Retinal pigment epithelial cell (primary cell): ENCODE measurements at regions not wholly inside any gene's neighbourhood (a gene's known extent, or its start where the extent isn't known, plus 50 kb on each side); places are given as distances from the start of the nearest gene placed in this dataset.
"Not testable (repeated sequence)": the region's sequence is repeated elsewhere in the genome, so short reads cannot be mapped to it uniquely, and the experiment has no call there.

Source experiments
- DNase-seq: peaks from one replicate; pipeline ENCODE4 v3.0.0-alpha.2; 2010; ENCODE audit warnings: low read depth
- H3K4me3 ChIP-seq: 2 replicates; pipeline ENCODE4 v1.5.1; 2011; ENCODE audit warnings: mild to moderate bottlenecking, low read length, control low read depth, moderate library complexity
- TF ChIP-seq, protein P1 (sequence below): conservative IDR thresholded peaks from 2 replicates; pipeline ENCODE4 v1.5.1; 2011; ENCODE audit warnings: low read depth, low read length, control low read depth, inconsistent platforms

DNA sequence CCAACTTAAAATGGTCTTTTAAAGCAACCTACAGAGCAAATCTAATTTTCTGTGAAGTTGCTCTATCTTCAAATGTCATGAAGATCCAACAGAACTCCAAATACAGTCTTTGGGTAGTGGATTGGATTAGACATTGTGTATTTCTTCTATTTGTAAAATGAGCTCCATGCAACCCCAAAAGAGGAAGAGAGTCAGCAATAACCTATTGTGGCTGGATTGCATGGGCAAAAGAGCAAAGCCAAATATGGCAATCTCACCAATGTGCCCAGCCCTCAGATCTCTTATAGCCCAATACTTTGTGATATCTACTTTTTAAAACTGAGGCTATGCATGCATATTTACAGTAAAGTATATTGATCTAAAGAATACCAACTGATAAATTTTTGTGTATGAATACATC, 146.3 kb downstream of the TXNL1 start:
- no peak overlapping the region for H3K4me3 ChIP-seq
- TF ChIP-seq, protein P1, sequence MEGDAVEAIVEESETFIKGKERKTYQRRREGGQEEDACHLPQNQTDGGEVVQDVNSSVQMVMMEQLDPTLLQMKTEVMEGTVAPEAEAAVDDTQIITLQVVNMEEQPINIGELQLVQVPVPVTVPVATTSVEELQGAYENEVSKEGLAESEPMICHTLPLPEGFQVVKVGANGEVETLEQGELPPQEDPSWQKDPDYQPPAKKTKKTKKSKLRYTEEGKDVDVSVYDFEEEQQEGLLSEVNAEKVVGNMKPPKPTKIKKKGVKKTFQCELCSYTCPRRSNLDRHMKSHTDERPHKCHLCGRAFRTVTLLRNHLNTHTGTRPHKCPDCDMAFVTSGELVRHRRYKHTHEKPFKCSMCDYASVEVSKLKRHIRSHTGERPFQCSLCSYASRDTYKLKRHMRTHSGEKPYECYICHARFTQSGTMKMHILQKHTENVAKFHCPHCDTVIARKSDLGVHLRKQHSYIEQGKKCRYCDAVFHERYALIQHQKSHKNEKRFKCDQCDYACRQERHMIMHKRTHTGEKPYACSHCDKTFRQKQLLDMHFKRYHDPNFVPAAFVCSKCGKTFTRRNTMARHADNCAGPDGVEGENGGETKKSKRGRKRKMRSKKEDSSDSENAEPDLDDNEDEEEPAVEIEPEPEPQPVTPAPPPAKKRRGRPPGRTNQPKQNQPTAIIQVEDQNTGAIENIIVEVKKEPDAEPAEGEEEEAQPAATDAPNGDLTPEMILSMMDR = no peak
- no peak for DNase-seq

DNA sequence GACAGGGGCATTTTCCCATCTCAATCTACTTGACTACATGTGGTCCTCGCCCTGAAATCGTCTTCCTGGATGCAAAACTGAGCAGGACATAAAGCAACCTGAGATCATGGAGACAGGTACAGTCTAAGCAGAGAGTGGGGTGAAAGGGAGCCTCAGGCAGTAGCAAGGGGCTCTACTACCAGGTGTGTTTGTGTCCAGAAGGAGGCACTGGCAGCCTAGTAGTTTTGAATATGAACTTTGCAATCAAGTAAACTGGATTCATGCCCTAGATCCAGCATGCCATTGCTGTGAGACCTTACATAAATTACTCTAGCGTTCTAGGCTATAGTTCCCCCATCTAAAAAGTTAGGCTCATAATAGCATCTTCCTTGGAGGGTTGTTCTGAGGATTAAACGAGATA, 147.4 kb downstream of the TXNL1 start:
- TF ChIP-seq, protein P1 = no peak
- no peak overlapping the region for H3K4me3 ChIP-seq
- no peak for DNase-seq

DNA sequence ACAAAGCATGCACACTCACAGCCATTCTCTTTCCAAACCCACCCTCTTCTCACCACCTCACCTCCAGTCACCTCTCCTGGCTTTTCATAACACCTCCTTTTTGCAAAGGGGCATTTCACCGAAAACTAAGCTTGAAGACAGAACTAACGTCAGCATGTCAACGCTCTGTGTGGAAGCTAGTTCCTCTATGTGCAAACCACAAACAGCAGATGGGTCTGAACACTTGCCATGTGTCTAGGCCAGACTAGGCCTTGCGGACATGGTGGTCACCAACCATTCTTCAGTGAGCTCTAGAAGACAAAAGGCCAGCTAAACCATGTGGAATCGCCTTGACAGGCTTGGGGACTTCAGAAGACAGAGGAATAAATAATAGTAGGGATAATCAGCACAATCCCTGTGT, 148.5 kb downstream of the TXNL1 start:
- H3K4me3 ChIP-seq = no peak overlapping the region
- no peak for DNase-seq
- TF ChIP-seq, protein P1 = no peak

DNA sequence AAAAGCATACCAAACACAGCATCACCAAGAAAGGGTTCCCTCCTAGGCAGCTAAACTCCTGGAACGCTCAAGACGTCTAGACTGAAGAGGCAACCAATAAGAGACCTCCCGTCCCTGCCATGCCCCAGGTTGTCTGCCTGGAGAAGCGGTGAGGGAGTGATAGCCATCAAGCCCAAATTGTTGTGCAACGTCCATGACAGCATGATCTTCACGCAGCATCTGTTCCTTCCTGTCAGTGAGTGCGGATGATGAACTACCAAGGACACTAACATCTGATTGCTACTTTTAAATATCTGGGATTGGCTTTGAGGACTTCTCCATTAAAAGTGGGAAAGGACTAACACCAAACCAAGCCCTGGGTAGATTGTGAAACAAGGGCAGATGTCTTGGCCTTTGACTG, 149.7 kb downstream of the TXNL1 start:
- no peak for DNase-seq
- H3K4me3 ChIP-seq = no peak overlapping the region
- TF ChIP-seq, protein P1 = no peak

DNA sequence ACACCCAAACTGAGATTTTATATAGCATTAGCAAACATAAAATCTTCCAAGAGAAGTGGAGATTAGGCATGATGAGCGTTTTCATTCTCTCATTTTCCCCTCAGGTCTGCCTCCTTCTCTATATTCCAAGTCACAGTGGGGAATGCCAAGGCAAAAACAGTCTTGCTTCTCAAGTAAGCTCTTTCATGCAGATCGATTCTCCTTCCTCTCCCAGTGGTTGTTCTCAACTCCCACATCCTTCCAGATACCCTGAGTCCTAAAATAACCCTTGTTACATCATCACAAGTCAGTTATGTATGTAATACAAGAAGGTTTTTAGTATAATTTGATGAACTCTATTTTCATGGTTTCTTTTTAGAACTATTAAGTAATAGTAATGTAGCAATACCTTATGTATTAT, 150.6 kb downstream of the TXNL1 start:
- TF ChIP-seq, protein P1 = no peak
- DNase-seq = no peak
- no peak overlapping the region for H3K4me3 ChIP-seq

DNA sequence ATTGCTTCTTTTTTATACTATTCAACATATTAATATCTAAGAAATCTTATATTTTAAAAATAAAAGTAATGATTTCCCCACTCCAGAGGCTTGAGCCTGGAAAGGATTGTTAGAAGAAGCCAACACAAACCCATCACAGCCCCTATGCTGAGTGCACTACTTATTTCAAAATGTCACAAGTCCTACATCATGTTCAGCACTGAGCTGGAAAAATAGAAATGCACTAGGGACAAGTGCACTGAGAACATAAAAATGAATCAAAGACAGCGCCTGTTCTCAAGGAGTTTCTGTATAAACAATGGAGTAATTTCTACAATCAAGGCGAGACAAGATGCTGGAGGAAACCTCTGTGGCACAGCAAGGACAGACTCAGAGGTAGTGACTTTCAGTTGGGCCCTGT, 155.0 kb downstream of the TXNL1 start:
- H3K4me3 ChIP-seq = no peak overlapping the region
- TF ChIP-seq, protein P1 = no peak
- no peak for DNase-seq

DNA sequence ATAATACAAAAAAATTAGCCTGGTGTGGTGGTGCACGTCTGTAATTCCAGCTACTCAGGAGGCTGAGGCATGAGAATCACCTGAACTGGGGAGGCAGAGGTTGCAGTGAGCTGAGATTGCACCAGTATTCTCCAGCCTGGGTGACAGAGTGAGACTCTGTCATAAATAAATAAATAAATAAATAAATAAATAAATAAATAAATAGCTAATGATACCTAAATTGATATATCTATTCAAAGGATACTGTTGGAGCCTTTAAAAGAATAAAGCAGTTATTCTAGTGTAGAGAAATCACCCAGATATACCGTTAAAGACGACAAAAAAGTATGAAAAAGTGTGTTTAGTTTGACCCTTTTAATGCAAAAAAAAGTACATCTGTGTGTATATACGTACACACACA, 155.6 kb downstream of the TXNL1 start:
- not testable (repeated sequence) for DNase-seq, H3K4me3 ChIP-seq

DNA sequence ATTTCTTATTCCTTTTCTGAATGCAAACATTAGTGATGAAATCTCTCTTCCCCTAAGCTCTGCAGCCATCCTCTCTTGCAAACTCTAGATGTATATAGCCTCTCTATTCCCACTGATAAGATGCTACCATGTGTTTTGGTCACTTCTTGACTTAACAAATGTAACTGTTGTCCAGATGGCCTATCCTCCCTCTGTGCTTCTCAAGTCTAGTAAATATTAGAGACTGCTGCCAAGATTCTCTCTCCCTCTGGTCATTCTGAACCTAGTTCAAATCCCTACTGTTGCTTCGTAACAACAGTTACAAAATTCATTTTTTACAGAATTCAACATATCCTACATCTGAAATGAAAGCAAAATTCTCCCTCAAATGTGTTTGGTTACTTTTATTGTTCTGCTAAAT, 156.6 kb downstream of the TXNL1 start:
- TF ChIP-seq, protein P1 = no peak
- no peak overlapping the region for H3K4me3 ChIP-seq
- no peak for DNase-seq
